ENCODE measurements at regions not wholly inside any gene's neighbourhood (a gene's known extent, or its start where the extent isn't known, plus 50 kb on each side); places are given as distances from the start of the nearest gene placed in this dataset.

GRCh38 chr6:77151241-77151640, 312.1 kb downstream of the HTR1B start:
- no peak overlapping the region for H3K4me3 ChIP-seq (ENCODE audit: low read depth, low read length)
- no peak overlapping the region for H3K27ac ChIP-seq (ENCODE audit: low read depth, low read length)
- H3K27me3 ChIP-seq (ENCODE audit: control insufficient read depth, insufficient read depth, low read length): no peaks in the 10 kb centered on the region
- no peak for TF ChIP-seq CTCF (IDR thresholded peaks at IDR 0.05; ENCODE audit: low read depth, low read length)
- CTCF ChIA-PET: no interaction called here
- no peaks in the 10 kb centered on the region for H3K9me3 ChIP-seq (ENCODE audit: control insufficient read depth, insufficient read depth, low read length)
- POLR2A ChIA-PET: no interaction called here
- DNase-seq (ENCODE audit: low read depth, low spot score): no peak

- TF ChIP-seq CTCF (IDR thresholded peaks at IDR 0.05; ENCODE audit: low read depth, low read length): no peak
- H3K27ac ChIP-seq (ENCODE audit: low read depth, low read length): no peak overlapping the region
- ChIA-PET POLR2A (no interaction called here), CTCF (no interaction called here)
- H3K9me3 ChIP-seq (ENCODE audit: control insufficient read depth, insufficient read depth, low read length): no peaks in the 10 kb centered on the region
- no peak overlapping the region for H3K4me3 ChIP-seq (ENCODE audit: low read depth, low read length)
- no peaks in the 10 kb centered on the region for H3K27me3 ChIP-seq (ENCODE audit: control insufficient read depth, insufficient read depth, low read length)
- DNase-seq (ENCODE audit: low read depth, low spot score): no peak
Measured at GRCh38 chr6:77150736-77151135, 312.6 kb downstream of the HTR1B start.

- no peak for DNase-seq (ENCODE audit: low read depth, low spot score)
Measured at GRCh38 chr6:77145244-77145643, 318.0 kb downstream of the HTR1B start.

GRCh38 chr6:77143659-77144447, 319.4 kb downstream of the HTR1B start:
- Histone ChIP-seq H3K27ac (ENCODE audit: low read depth, low read length) (no peak overlapping the region), H3K9me3 (ENCODE audit: control insufficient read depth, insufficient read depth, low read length) (no peaks in the 10 kb centered on the region), H3K27me3 (ENCODE audit: control insufficient read depth, insufficient read depth, low read length) (no peaks in the 10 kb centered on the region), H3K4me3 (ENCODE audit: low read depth, low read length) (no peak overlapping the region)
- DNase-seq (ENCODE audit: low read depth, low spot score): no peak
- CTCF ChIA-PET: no interaction called here
- no peak for TF ChIP-seq CTCF (IDR thresholded peaks at IDR 0.05; ENCODE audit: low read depth, low read length)
- POLR2A ChIA-PET: no interaction called here

More at GRCh38 chr6:77145244-77145643, 318.0 kb downstream of the HTR1B start:
- TF ChIP-seq CTCF (IDR thresholded peaks at IDR 0.05; ENCODE audit: low read depth, low read length): no peak
- Histone ChIP-seq H3K27ac (ENCODE audit: low read depth, low read length) (no peak overlapping the region), H3K27me3 (ENCODE audit: control insufficient read depth, insufficient read depth, low read length) (no peaks in the 10 kb centered on the region), H3K4me3 (ENCODE audit: low read depth, low read length) (no peak overlapping the region), H3K9me3 (ENCODE audit: control insufficient read depth, insufficient read depth, low read length) (no peaks in the 10 kb centered on the region)
- CTCF ChIA-PET: no interaction called here
- POLR2A ChIA-PET: no interaction called here

- ChIA-PET POLR2A (no interaction called here), CTCF (no interaction called here)
- Histone ChIP-seq H3K27ac (ENCODE audit: low read depth, low read length) (no peak overlapping the region), H3K9me3 (ENCODE audit: control insufficient read depth, insufficient read depth, low read length) (no peaks in the 10 kb centered on the region), H3K27me3 (ENCODE audit: control insufficient read depth, insufficient read depth, low read length) (no peaks in the 10 kb centered on the region), H3K4me3 (ENCODE audit: low read depth, low read length) (no peak overlapping the region)
- DNase-seq (ENCODE audit: low read depth, low spot score): no peak
- TF ChIP-seq CTCF (IDR thresholded peaks at IDR 0.05; ENCODE audit: low read depth, low read length): no peak
Measured at GRCh38 chr6:77136086-77136485, 327.2 kb downstream of the HTR1B start.
